CD4-positive, alpha-beta T cell treated with Interleukin-21 for 1 hour (primary cell): ENCODE measurements at regions not wholly inside any gene's neighbourhood (a gene's known extent, or its start where the extent isn't known, plus 50 kb on each side); places are given as distances from the start of the nearest gene placed in this dataset.

Experiments
- DNase-seq: peaks from one replicate; pipeline ENCODE4 v3.0.0-alpha.2; 2020

DNA sequence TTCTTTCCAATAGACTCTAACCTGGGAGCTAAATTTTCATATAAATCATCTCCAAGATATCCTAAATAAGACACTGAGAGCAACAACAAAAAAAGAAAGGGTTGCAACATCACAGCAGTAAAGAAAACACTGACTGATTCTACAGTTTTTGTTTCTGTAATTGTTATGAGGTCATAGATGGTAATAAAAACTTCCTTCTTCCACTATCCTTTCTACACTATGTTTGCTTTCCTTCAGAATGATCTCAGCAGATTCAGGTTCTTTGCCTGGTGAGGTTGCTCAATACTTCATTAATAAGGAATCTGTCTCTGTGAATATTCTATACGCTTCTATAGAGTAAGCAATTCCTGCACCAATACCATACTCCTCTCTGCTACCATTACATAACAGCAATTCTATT is 835.6 kb upstream of the GRAMD2B start:
- DNase-seq: no peak

DNA sequence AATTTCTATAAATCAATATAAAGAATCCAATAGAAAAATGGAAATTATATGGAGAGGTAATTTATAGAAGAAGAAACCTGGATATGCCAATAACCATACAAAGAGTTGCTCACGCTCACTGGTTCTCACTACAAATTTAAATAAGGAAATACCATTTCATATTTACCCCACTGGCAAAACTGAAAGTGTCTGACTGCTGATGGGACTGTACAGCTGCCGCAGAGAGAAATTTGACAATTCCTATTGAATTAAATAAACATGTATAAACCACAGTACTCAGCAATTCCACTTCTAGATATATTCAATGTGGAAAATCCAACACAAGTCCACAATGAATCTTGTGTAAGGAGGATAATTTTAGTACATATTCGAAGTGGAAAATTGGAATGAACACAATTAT is 830.4 kb upstream of the GRAMD2B start:
- DNase-seq: no peak

GRCh38 chr5:125595095-125595494 is 828.1 kb upstream of the GRAMD2B start:
- DNase-seq: no peak

DNA sequence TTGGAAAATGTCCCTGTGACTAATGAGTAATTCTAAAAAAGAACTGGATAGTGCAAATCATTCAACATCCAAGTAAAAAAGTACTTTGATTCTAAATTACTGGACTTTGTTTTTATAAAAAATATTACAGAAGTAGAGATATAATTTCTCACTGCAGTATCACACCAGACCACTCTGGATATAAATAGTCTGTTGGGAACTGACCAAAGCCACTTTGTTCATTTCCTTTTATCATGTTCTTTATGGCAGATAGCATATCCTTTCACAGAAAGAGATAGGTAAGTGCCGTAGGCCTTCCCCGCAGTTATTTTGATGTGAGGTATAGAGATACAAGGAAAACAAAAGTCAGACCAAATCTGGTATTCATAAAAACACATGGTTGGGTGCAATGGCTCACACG is 827.4 kb upstream of the GRAMD2B start:
- DNase-seq: no peak

- DNase-seq: no peak
Observed at GRCh38 chr5:125597338-125597737, 825.9 kb upstream of the GRAMD2B start.

DNA sequence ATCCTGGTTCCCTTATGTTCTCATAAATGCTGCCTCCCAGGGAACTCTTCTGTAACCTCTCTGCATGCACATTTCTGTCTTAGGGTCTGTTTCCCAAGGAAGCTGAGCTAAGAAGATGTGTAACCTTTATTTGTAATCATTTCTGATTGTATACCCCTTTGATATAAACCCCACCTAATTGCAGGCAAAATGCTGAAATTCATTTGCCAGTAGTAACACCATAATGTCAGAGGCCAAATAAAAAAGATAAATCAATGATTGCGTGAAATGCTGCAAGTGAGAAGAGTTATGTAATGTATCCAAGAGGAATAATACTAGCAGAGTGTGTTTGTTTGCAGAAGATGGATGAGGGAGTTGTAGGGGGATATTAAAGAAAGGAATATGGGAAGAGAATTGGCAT is 822.6 kb upstream of the GRAMD2B start:
- no peak for DNase-seq

- no peak for DNase-seq
Observed at GRCh38 chr5:125602184-125602583, 821.0 kb upstream of the GRAMD2B start.

- DNase-seq: no peak
Observed at GRCh38 chr5:125603321-125603720, 819.9 kb upstream of the GRAMD2B start.

- no peak for DNase-seq
Observed at GRCh38 chr5:125604104-125604503, 819.1 kb upstream of the GRAMD2B start.

- DNase-seq: no peak
Observed at GRCh38 chr5:125607018-125607417, 816.2 kb upstream of the GRAMD2B start.

DNA sequence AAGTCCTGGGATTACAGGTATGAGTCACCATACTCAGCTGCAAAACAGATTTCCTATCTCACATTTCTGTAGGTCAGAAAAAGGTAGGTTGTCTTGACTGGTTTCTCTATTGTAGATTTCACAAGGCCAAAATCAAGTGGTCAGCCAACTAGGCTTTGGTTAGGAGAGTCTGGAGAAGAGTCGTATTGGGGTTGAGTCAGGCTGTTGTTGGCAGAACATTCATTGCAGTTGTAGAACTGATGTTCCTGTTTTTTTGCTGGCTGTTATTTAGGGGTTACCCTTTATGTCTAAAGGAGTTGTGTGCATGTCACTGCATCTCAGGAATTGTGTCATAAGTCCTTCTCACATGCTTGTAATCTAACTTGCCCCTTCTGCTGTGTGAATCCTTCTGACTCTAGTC is 814.2 kb upstream of the GRAMD2B start:
- no peak for DNase-seq

- no peak for DNase-seq
Observed at GRCh38 chr5:125610892-125611291, 812.3 kb upstream of the GRAMD2B start.

DNA sequence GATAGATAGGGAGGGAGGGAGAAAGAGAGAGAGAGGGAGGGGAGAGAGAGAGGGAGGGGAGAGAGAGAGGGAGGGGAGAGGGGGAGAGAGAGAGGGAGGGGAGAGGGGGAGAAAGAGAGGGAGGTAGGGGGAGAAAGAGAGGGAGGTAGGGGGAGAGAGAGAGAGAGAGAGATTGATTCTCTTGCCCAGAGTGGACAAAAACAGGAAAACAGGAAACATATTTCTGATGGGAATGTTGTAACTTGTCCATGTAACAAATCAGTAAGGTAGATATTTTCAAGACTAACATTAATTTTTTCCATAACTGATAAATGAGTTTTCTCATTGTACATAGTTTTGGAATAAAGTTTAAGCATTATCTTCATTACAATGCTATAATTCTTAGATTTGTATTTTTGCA is 811.7 kb upstream of the GRAMD2B start:
- no peak for DNase-seq

GRCh38 chr5:125612181-125612721 is 811.0 kb upstream of the GRAMD2B start:
- no peak for DNase-seq

DNA sequence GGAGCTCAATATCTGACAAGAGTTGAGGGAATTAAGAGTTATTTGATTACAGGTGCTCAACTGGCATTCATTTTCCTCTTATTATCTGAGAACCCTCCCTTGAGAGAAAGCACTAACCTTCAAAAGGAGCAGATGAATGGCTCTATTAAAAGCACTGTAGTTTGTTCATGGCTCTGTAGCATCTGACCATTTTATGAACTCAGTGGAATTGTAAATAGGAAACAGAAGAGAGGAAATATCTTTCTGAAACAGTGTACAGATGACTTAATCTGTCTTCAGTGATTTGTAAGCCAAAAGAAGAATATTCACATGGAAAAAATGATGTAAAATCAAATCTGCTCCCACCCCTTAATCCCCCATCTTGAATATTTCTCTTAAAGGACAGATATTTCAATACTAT is 810.4 kb upstream of the GRAMD2B start:
- no peak for DNase-seq

DNA sequence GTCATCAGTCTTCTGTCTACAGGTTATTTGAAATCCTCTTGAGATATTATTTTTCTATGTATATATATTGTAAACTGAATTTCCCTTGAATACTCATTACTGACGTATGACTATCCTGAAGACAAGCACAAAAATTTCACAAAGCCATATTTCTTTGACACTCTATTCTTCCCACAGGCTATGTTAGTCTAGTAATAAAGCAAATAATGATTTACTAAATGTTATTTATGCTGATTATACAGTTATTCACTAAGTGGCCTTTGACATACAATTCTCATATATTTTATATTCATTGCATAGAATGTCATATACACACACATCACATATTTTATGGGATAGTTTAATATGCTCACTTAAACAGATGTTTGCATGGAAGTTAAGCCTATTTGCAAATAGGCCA is 793.0 kb upstream of the GRAMD2B start:
- DNase-seq: no peak

DNA sequence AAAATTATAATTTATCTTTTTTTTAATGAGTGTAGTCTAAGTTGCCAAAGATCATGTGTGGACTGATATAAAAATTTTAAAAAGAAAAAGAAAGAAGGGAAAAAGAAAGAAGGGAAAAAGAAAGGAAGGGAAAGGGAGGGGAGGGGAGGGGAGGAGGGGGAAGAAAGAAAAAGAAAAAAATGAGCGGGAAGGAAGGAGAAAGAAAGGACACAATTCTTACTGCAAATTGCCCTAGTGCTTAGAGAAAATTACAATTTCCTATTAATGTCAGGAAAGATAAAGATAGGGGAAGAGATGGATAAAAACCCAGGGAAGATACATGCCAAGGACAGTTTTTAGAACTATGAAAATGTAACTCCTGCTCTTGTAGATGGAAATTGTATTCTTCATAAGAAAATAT is 789.7 kb upstream of the GRAMD2B start:
- no peak for DNase-seq

DNA sequence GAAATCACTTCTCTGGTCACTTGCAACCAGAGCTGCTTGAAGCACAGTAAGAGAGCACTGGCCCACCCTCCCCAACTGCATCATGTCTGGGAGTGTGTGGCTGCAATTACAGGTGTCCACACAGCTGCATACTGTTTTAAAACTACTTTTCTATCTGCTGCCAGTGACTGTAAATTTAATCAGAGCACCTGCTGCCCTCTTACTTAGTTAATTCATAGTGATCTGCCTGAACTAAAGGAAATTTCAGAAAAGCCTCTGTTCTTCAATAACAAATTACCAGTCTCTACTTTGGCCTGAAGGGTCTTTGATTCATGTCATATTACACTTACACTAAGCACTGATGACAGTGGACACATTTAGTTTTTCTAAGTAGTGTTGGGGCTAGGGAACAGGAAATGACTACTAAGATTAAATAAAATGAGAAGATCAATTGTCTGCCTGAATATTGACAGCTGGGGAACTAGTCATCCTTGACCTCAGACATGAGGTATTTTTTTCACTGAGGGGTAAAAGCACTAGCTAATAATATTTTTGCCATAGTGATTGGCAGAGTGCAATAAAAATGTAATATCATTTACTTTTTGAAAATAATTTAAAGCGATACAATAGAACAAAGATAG is 788.9 kb upstream of the GRAMD2B start:
- no peak for DNase-seq

GRCh38 chr5:125639858-125640257 is 783.4 kb upstream of the GRAMD2B start:
- no peak for DNase-seq

- no peak for DNase-seq
Observed at GRCh38 chr5:125652761-125653160, 770.4 kb upstream of the GRAMD2B start.

GRCh38 chr5:125654392-125654791 is 768.8 kb upstream of the GRAMD2B start:
- DNase-seq: no peak

DNA sequence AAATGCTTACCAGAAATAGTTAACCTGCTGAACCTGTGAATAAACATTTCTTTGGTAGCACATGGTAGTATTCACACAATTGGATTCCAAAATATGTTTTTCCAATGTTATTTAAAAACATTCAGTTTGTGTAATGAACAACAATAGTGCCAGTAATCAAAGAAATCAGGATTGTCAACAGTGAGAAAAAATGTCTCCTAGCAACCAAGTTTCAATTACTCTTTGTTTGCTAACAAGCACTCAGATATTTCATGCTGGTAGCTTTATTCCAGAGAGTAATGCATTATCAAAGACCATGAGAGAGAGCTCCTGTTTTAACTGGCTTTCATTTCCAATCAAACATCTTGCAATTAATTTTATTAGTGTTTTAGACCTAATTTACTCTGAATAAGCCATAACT is 768.1 kb upstream of the GRAMD2B start:
- no peak for DNase-seq

DNA sequence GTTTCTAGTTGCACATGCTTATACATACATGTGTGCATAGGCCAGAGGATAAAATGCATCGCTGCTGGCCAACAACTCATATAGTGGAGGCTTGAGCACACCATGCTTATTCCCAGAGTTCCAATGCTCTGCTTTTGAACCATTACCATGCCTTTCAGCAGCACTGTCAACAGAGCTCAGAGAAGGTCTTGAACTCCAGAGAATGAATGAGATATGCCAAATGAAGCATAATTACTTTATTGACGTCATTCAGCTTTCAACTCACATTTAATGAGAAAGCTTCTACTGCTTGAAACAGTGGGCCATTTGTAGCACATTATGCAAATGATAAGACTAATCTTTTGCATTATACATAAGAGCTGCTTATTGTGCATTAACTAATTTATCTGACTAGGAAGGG is 765.3 kb upstream of the GRAMD2B start:
- DNase-seq: no peak

- no peak for DNase-seq
Observed at GRCh38 chr5:125659316-125660023, 763.7 kb upstream of the GRAMD2B start.
